DMS 273 (cell line): ENCODE measurements at regions not wholly inside any gene's neighbourhood (a gene's known extent, or its start where the extent isn't known, plus 50 kb on each side); places are given as distances from the start of the nearest gene placed in this dataset.
A peak's percentile ranks its signal among the peaks of the same experiment; 100 is the strongest.

Source experiments
- DNase-seq: peaks from one replicate; lab custom pipeline; 2025; ENCODE audit not compliant: unreplicated experiment; lab: John Stamatoyannopoulos, UW

DNA sequence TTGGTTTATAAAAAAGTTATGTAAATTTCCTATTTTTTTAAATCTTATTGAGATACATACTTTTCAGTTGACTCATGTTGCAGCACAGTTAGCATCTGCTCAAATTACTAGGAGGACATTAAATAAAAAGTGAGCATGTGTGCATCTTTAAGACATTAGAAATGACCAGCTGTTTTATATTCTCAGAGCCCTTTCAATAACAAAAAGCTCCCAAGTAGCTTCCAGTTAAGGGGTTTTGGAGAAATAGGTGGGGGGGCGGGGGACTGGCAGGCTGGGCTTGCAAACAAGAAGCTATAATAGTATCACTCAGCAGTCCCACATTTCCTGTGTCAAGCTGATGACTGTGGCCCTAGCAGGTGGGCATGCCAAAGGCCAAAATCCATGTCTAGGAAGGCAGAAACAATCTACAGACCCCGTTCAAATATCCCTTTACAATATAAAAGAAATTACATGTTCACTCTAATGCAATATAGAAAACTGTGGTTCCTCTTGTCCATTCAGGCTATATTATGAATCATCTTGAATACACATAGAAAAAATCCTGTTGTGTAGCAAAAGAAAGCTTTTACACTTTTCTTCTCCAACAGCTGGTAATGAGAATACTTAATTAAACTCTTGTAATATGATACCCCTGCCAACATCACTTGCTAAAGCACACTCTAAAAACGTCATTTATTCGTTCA lies 1713.2 kb upstream of the SLC10A2 start:
- peak; percentile 43 for DNase-seq

DNA sequence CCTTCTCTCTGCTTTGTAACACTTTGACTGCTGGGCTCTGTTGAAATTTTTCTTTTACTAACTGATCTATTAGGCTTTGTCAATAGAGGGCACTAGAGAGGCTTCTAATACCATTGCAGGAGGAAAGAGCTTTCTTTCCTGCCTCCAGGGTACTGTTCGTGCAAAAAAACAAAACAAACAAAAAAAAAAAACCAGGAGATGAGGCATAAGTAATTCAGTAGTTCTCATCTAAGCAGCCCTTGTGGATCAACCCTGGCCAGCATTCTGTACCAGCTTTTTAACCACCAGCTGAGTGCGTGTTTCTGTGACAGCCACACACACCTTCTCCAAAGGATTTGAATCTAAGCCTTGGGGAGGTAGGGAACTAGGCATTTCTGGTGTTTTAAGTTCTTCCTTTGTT lies 1707.6 kb upstream of the SLC10A2 start:
- DNase-seq = peak; percentile 60

- DNase-seq = no peak
Measured at GRCh38 chr13:104769545-104769944, 1703.3 kb upstream of the SLC10A2 start.

GRCh38 chr13:104766319-104766718 lies 1700.1 kb upstream of the SLC10A2 start:
- DNase-seq = no peak

- no peak for DNase-seq
Measured at GRCh38 chr13:104764600-104764999, 1698.4 kb upstream of the SLC10A2 start.

- no peak for DNase-seq
Measured at GRCh38 chr13:104759069-104759468, 1692.9 kb upstream of the SLC10A2 start.

- no peak for DNase-seq
Measured at GRCh38 chr13:104757712-104758111, 1691.5 kb upstream of the SLC10A2 start.

DNA sequence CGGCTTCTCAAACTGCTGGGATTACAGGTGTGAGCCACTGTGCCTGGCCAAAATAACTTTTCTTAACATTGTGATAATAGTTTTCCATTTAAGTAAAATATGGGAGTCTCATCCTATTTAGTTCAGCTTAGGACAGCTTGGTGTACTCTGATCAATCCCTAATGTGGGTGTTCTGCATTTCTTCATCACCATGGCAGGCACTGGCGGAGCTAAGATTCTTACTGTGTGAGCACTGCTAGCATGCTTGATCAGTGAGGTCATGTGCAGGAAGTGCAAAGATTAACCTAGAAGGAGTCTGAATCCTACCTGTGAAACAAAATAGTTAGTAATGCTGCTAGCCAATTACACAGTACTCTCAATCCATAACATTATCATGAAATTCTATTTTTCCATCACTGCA lies 1684.2 kb upstream of the SLC10A2 start:
- no peak for DNase-seq

DNA sequence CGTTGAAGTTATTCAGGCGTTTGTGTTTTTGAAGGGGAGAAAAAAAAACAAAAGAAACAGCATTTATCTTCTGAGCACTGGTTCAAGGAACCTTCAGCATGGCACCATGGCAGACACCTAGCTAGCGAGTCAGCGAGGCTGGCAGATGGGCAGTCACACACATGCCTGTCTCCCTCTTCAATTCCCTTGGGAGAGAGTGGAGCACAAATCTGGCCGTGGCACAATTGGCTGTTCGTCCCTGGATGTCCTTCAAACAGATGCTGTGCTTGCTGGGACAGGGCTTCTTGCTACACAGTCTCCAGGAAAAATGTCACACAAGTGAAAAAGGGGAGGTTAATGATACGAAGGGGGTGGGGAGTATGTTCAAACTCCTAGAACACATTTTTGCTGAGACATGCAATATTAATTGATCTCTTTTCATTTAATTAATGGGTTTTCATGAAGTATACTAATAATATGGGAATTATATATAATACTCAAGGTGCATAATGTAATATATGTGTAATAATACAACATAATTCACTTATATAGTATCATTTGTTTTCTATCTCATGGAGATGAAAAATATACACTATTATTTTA lies 1674.5 kb upstream of the SLC10A2 start:
- peak; percentile 24 for DNase-seq

DNA sequence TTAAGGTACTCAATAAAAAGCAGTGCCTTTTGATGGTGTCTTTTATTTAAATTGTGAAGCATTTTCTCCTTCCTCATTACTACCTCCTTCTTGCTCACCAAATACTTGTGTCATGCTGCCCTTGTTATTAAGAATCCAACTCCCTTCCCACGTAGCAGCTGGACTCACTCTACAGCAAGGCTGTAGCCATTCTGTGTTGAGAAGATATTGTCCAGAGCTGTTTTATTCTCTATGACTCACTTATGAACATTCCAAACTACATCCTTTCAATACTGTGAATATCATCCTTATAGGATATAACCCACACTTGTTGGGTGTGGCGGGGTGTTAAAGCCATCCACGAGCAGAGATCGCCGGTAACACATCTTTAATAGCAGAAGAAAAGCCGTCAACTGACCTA lies 1671.5 kb upstream of the SLC10A2 start:
- DNase-seq = no peak

- DNase-seq = no peak
Measured at GRCh38 chr13:104733427-104733826, 1667.2 kb upstream of the SLC10A2 start.

DNA sequence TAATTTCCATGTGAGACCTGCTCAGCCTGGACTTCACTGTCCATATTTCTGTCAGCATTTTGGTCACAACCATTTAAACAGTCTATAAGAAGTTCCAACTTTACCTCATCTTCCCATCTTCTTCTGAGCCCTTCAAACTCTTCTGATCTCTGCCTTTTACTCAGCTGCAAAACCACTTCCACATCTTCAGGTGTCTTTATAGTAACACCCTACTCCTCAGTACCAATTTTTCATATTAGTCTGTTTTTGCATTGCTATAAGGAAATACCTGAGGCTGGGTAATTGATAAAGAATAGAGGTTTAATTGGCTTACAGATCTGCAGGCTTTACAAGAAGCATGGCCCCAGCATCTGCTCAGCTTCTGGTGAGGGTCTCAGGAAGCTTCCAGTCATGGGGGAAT lies 1648.9 kb upstream of the SLC10A2 start:
- no peak for DNase-seq

DNA sequence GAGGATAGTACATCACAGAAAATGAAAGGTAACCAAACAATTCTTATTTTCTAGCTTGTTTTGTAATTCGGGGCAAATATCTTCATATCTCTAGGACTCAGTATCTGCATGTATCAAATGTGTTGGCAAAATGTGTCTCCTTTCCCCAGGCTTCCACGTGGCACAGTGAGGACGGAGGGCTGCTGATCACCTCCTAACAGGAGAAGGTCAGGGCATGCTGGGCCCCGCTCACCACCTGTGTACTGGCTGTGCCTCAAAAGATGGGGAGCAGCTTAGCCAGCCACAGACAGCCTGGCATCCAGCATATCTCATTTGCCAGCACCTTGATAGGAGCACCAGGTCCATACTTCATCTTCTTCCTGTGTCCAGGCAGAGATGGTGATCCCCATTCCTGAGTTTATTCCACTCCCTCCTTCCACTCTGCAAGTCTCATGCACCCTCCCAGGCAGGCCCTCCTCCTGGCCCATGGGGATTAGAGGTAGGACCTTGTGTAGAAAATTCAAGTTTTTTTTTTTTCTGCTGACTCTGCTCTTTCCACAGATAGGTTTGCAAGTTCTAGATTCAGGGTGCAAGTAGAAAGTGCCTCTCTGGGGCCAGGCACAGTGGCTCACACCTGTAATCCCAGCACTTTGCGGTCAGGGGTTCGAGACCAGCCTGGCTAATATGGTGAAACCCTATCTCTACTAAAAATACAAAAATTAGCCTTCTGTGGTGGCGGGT lies 1639.0 kb upstream of the SLC10A2 start:
- DNase-seq = no peak

DNA sequence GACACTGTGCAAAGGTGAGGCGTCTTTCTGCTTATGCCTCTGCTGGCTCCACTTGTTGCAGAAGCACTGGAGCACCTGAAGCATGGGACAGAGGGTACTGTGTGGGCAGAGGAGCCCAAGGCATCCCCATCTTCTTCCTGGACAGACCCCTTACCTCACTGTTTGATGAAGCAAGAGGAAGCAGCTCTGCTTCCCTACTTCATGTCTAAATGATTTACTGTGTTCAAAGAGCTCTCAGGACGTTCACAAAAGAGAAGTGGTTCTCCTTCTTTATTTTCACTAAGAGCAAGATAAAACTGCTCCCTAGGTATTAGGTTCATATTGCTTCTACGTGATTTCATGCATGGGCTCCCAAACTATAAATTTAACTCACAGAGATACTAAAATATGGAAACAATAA lies 1635.4 kb upstream of the SLC10A2 start:
- no peak for DNase-seq

DNA sequence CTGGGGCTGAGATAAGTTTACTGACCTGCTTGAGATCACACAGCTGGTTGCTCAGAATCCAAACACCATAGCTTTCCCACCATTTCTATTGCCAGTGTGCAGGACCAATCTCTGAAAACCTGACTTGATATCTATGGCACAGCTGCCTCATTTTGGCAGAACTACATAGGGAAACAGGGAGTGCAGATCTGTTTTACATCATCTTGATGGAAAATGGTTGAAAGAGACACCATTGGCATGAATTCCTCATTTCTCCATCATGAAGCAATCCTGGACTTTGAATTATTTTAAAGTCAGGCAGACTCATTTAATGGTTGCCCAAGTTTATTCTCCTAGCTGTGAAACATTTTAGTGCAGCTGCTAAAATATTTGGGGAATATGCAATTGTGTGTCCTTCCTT lies 1628.2 kb upstream of the SLC10A2 start:
- DNase-seq = no peak

GRCh38 chr13:104693126-104693525 lies 1626.9 kb upstream of the SLC10A2 start:
- no peak for DNase-seq

DNA sequence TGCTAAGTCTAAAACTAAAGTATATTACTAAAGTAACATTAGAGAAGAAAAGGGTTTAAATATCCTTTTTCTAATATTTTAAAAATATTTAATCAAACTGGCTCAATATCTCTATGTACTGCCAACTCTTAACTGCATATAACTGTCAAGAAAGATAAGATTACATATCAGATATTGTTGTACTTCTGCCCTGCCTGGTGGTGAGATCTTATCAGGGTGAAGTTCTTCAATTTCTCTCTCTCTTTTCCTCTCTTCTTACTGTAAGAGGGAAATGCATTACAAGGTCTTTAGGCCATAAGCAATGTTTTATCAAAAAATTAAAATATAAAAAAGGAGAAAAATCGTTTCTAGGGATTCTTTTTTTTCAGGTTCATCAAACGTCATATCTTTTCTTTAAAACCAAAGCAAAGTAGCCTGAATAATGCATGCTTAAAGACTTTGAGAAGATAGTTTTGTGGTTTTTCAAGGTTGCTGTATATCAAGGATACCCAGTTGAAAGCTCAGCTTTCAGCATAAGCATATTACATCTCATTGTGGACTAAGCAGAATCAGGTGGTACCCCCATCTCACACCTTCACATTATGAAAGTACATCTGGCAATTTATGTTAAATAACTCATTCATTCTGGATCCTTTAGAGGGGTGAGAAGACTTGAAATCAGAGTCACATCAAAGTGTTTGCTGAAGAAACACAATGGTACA lies 1625.7 kb upstream of the SLC10A2 start:
- no peak for DNase-seq

GRCh38 chr13:104686484-104686883 lies 1620.3 kb upstream of the SLC10A2 start:
- no peak for DNase-seq

- peak; percentile 6 for DNase-seq
Measured at GRCh38 chr13:104683789-104684188, 1617.6 kb upstream of the SLC10A2 start.

GRCh38 chr13:104678161-104678560 lies 1611.9 kb upstream of the SLC10A2 start:
- no peak for DNase-seq

DNA sequence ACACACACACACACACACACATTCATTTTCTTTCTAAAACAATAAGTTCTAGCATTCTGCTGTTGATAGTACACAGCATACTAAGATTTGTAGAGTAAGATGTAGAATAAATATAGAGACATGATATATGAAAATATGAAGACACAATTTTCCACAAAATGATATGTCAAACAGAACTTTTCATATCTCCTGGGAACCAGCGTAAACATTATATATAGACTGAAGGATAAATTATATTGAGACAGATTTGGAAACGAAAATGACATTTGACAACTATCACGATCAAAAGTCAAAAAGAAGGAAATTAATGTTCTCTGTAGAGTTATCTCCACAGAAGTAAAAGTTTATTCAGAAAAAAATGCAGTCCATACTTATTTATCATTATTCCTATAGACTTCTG lies 1605.7 kb upstream of the SLC10A2 start:
- no peak for DNase-seq

- DNase-seq = no peak
Measured at GRCh38 chr13:104657196-104657595, 1591.0 kb upstream of the SLC10A2 start.
